ENCODE measurements at regions not wholly inside any gene's neighbourhood (a gene's known extent, or its start where the extent isn't known, plus 50 kb on each side); places are given as distances from the start of the nearest gene placed in this dataset.

DNA sequence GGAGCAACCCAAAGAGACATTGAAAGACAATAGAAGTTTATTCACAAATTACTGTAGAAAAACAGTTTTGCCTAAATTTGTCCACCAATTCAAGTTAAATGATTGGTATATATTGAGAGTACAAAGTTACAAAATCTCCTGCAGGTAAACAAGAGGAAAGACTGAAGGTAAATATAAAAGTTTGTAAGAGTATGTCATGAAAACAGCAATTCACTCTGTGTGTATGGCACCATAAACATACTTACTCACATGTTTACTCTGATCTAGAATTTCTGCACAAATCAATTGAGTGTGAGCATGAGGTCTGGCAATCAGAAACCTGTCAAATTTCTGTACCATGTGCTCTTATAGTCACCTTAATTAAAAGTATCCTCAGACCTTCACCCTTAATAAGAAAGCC lies 800.9 kb upstream of the MBL2 start:
- TF ChIP-seq CTCF (IDR thresholded peaks at IDR 0.05; ENCODE audit: insufficient read depth, low read length, poor library complexity, severe bottlenecking) = no peak
- no peak for TF ChIP-seq EZH2phosphoT487 (conservative IDR thresholded peaks at IDR 0.05; ENCODE audit: low read length)

Data from SU-DHL-6 (cell line).